Natural killer cell (primary cell): ENCODE measurements at regions not wholly inside any gene's neighbourhood (a gene's known extent, or its start where the extent isn't known, plus 50 kb on each side); places are given as distances from the start of the nearest gene placed in this dataset.

Experiments used
- ATAC-seq, 3 donors: fragments of 150-1000 bp in 2 of 3; fragments of 200-7000 bp in 1 of 3; cut with Tn5 transposase; 1 replicate in 1 of 3; 2 replicates in 2 of 3; pipeline ENCODE4 v1.10.0; 2021; ENCODE audit warnings: mild to moderate bottlenecking in 2 of 3, moderate library complexity in 2 of 3
- DNase-seq, 2 donors: peaks; one replicate each; pipeline versions ENCODE4 v3.0.0 to v3.0.0-alpha.2; 2013 to 2021; ENCODE audit warnings: mixed read lengths in 1 of 2
- H3K27ac ChIP-seq: one replicate; pipeline ENCODE4 v1.5.1; 2013; ENCODE audit warnings: mild to moderate bottlenecking, low read length
- H3K27me3 ChIP-seq: one replicate; pipeline ENCODE4 v1.6.1; 2013; ENCODE audit warnings: low read length; ENCODE audit not compliant: control insufficient read depth, insufficient read depth
- H3K36me3 ChIP-seq: one replicate; pipeline ENCODE4 v1.6.1; 2013; ENCODE audit warnings: low read length; ENCODE audit not compliant: control insufficient read depth, insufficient read depth
- H3K4me1 ChIP-seq: one replicate; pipeline ENCODE4 v1.6.1; 2013; ENCODE audit warnings: low read length; ENCODE audit not compliant: control insufficient read depth, insufficient read depth
- H3K4me3 ChIP-seq: one replicate; pipeline ENCODE4 v1.5.1; 2013; ENCODE audit warnings: low read length
- H3K9me3 ChIP-seq: one replicate; pipeline ENCODE4 v1.6.1; 2013; ENCODE audit warnings: low read length; ENCODE audit not compliant: control insufficient read depth, insufficient read depth
- H3K27ac Mint-ChIP-seq, 2 donors: one replicate each; pipeline ENCODE4 v1.8.0; 2022; ENCODE audit warnings: mild to moderate bottlenecking in 2 of 2, mixed read lengths in 2 of 2, moderate library complexity in 1 of 2
- H3K27me3 Mint-ChIP-seq, 2 donors: one replicate each; pipeline ENCODE4 v1.8.0; 2022; ENCODE audit warnings: low read depth in 2 of 2, mixed read lengths in 2 of 2
- H3K36me3 Mint-ChIP-seq: one replicate; pipeline ENCODE4 v1.8.0; 2022; ENCODE audit warnings: mixed read lengths
- H3K4me1 Mint-ChIP-seq, 2 donors: one replicate each; pipeline ENCODE4 v1.8.0; 2022; ENCODE audit warnings: mixed read lengths in 2 of 2
- H3K4me3 Mint-ChIP-seq: one replicate; pipeline ENCODE4 v1.8.0; 2022; ENCODE audit warnings: mild to moderate bottlenecking, moderate library complexity, mixed read lengths
- H3K9me3 Mint-ChIP-seq, 2 donors: one replicate each; pipeline ENCODE4 v1.8.0; 2022; ENCODE audit warnings: mixed read lengths in 2 of 2
- CTCF ChIP-seq: fragments of 200-600 bp; IDR thresholded peaks from one replicate; pipeline ENCODE4 v1.8.0; 2022; ENCODE audit warnings: antibody characterized with exemption
- WGBS: methylation state at CpG from one replicate; pipeline ENCODE4 v1.1.7; 2013; ENCODE audit warnings: missing lambda C conversion rate; ENCODE audit not compliant: insufficient coverage; 5-methylcytosine and 5-hydroxymethylcytosine counted together
- intact Hi-C: fragments of 100-400 bp; cut with micrococcal nuclease; formaldehyde crosslinking; loops from one replicate; pipeline ENCODE4 v1.14.2; 2022

GRCh38 chr13:109672545-109672944 is 113.8 kb downstream of the IRS2 start:
- no peaks in the 10 kb centered on the region for H3K36me3 Mint-ChIP-seq
- Histone ChIP-seq H3K4me1 (no peaks in the 10 kb centered on the region), H3K9me3 (no peaks in the 10 kb centered on the region), H3K36me3 (no peaks in the 10 kb centered on the region), H3K4me3 (no peak overlapping the region), H3K27me3 (no peaks in the 10 kb centered on the region), H3K27ac (no peak overlapping the region)
- WGBS, result 100% methylated on average over 1 of the region's 2 CpGs
- no peaks in the 10 kb centered on the region for H3K4me1 Mint-ChIP-seq
- ATAC-seq (no peak), DNase-seq (no peak)
- intact Hi-C loops, result no loop called here
- no peak overlapping the region for H3K4me3 Mint-ChIP-seq
- no peak for TF ChIP-seq CTCF
- no peak overlapping the region for H3K27ac Mint-ChIP-seq
- H3K27me3 Mint-ChIP-seq, result peaks cover 22 to 23% of the 10 kb centered on the region in 2 donors
- H3K9me3 Mint-ChIP-seq, result no peaks in the 10 kb centered on the region

- no peak for ATAC-seq
- H3K9me3 ChIP-seq, result no peaks in the 10 kb centered on the region
- no peak overlapping the region for H3K27ac ChIP-seq
- DNase-seq, result no peak
- Mint-ChIP-seq H3K9me3 (no peaks in the 10 kb centered on the region), H3K36me3 (no peaks in the 10 kb centered on the region), H3K4me1 (no peaks in the 10 kb centered on the region), H3K27ac (no peak overlapping the region), H3K27me3 (peaks cover 20 to 29% of the 10 kb centered on the region in 2 donors), H3K4me3 (no peak overlapping the region)
- no peak overlapping the region for H3K4me3 ChIP-seq
- no peaks in the 10 kb centered on the region for H3K27me3 ChIP-seq
- no peak for TF ChIP-seq CTCF
- intact Hi-C loops, result no loop called here
- WGBS, result 68% methylated on average over 3 of the region's 4 CpGs
- H3K36me3 ChIP-seq, result no peaks in the 10 kb centered on the region
- no peaks in the 10 kb centered on the region for H3K4me1 ChIP-seq
These were observed 114.5 kb downstream of the IRS2 start for GRCh38 chr13:109671919-109672318.

- H3K27ac ChIP-seq, result no peak overlapping the region
- intact Hi-C loops, result no loop called here
- DNase-seq (no peak), ATAC-seq (no peak)
- Mint-ChIP-seq H3K9me3 (no peaks in the 10 kb centered on the region), H3K4me3 (no peak overlapping the region), H3K4me1 (no peaks in the 10 kb centered on the region), H3K27ac (no peak overlapping the region), H3K36me3 (no peaks in the 10 kb centered on the region), H3K27me3 (peaks cover 19 to 32% of the 10 kb centered on the region in 2 donors)
- TF ChIP-seq CTCF, result no peak
- no peak overlapping the region for H3K4me3 ChIP-seq
- H3K27me3 ChIP-seq, result no peaks in the 10 kb centered on the region
- WGBS, result 94% methylated on average over 5 of the region's 5 CpGs
- H3K9me3 ChIP-seq, result no peaks in the 10 kb centered on the region
- no peaks in the 10 kb centered on the region for H3K4me1 ChIP-seq
- no peaks in the 10 kb centered on the region for H3K36me3 ChIP-seq
These were observed 115.6 kb downstream of the IRS2 start for GRCh38 chr13:109670776-109671175.

- no peak overlapping the region for H3K4me3 Mint-ChIP-seq
- 46% methylated on average over 5 of the region's 5 CpGs for WGBS
- H3K4me1 ChIP-seq, result no peaks in the 10 kb centered on the region
- H3K4me1 Mint-ChIP-seq, result no peaks in the 10 kb centered on the region
- H3K27me3 Mint-ChIP-seq, result peaks cover 12 to 27% of the 10 kb centered on the region in 2 donors
- no peaks in the 10 kb centered on the region for H3K36me3 Mint-ChIP-seq
- intact Hi-C loops, result no loop called here
- no peaks in the 10 kb centered on the region for H3K9me3 Mint-ChIP-seq
- H3K36me3 ChIP-seq, result no peaks in the 10 kb centered on the region
- ATAC-seq (no peak), DNase-seq (no peak)
- no peak overlapping the region for H3K27ac Mint-ChIP-seq
- no peaks in the 10 kb centered on the region for H3K27me3 ChIP-seq
- no peak for TF ChIP-seq CTCF
- no peak overlapping the region for H3K4me3 ChIP-seq
- no peak overlapping the region for H3K27ac ChIP-seq
- H3K9me3 ChIP-seq, result no peaks in the 10 kb centered on the region
These were observed 116.4 kb downstream of the IRS2 start for GRCh38 chr13:109669956-109670355.
